HEK293T (cell line): ENCODE measurements at regions not wholly inside any gene's neighbourhood (a gene's known extent, or its start where the extent isn't known, plus 50 kb on each side); places are given as distances from the start of the nearest gene placed in this dataset.

Experiments used
- ELF4 ChIP-seq: fragments of 450-650 bp; IDR thresholded peaks from 2 replicates; pipeline ENCODE4 v1.6.1; 2017; ENCODE audit warnings: antibody characterized with exemption
- FOXK2 ChIP-seq: fragments of 450-650 bp; IDR thresholded peaks from 2 replicates; pipeline ENCODE4 v1.6.1; 2016; ENCODE audit warnings: mild to moderate bottlenecking
- TARDBP ChIP-seq: fragments of 450-650 bp; IDR thresholded peaks from 2 replicates; pipeline ENCODE4 v1.6.1; 2016

DNA sequence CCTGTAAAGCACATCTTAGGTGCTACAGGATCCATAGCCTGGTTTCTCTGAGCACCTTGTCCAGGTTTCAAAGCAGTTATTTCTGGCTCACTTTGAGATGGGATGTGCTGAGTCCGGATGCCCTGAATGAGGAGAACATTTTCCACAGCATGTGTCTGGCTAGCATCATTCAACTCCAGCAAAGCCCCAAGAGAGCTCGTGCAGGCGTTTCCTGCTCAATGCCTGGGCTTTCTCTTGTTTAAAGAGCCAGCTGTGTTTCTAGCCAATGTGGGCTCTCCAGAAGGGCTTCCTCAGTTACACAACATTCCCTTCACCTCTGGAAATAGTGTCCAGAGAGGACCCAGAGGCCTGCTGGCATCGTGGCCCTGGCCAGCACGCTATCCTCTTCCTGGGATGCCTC, 411.7 kb downstream of the DMAC1 start:
- TF ChIP-seq FOXK2, result no peak
- no peak for TF ChIP-seq ELF4
- TF ChIP-seq TARDBP, result no peak
